Kidney (tissue), 13 donors: ENCODE measurements at regions not wholly inside any gene's neighbourhood (a gene's known extent, or its start where the extent isn't known, plus 50 kb on each side); places are given as distances from the start of the nearest gene placed in this dataset.

Experiments
- DNase-seq, 5 donors: peaks; one replicate each; pipeline ENCODE4 v3.0.0-alpha.2; 2013 to 2020
- FAIRE-seq: peaks from 2 replicates; lab custom pipeline; 2012; peaks lifted over from hg19 to GRCh38; lab: Jason Lieb, UNC
- H3K27ac ChIP-seq, 2 donors: one replicate each; pipeline ENCODE4 v1.7.0; 2013; ENCODE audit warnings: low read depth in 2 of 2, low read length in 2 of 2, inconsistent platforms in 1 of 2
- H3K27me3 ChIP-seq: one replicate; pipeline ENCODE4 v1.7.1; 2013; ENCODE audit warnings: low read length, inconsistent platforms; ENCODE audit not compliant: control insufficient read depth, insufficient read depth
- H3K36me3 ChIP-seq, 3 donors: one replicate each; pipeline versions ENCODE4 v1.7.0 to v1.7.1; 2013; ENCODE audit warnings: low read length in 3 of 3, control low read depth in 1 of 3, inconsistent platforms in 1 of 3; ENCODE audit not compliant: insufficient read depth in 3 of 3, control insufficient read depth in 2 of 3
- H3K4me1 ChIP-seq, 3 donors: one replicate each; pipeline versions ENCODE4 v1.7.0 to v1.7.1; 2013; ENCODE audit warnings: low read length in 3 of 3, inconsistent platforms in 1 of 3, low read depth in 1 of 3; ENCODE audit not compliant: control insufficient read depth in 2 of 3, insufficient read depth in 2 of 3
- H3K4me3 ChIP-seq, 3 donors: one replicate each; pipeline versions ENCODE4 v1.7.0 to v1.8.1; 2013; ENCODE audit warnings: low read length in 3 of 3, control low read depth in 1 of 3, inconsistent platforms in 1 of 3
- H3K9ac ChIP-seq, 3 donors: one replicate each; pipeline versions ENCODE4 v1.7.0 to v1.7.1; 2013; ENCODE audit warnings: low read length in 3 of 3, control low read depth in 1 of 3, inconsistent platforms in 1 of 3
- H3K9me3 ChIP-seq, 3 donors: one replicate each; pipeline versions ENCODE4 v1.7.0 to v1.7.1; 2013; ENCODE audit warnings: low read length in 3 of 3, control low read depth in 1 of 3, inconsistent platforms in 1 of 3; ENCODE audit not compliant: control insufficient read depth in 2 of 3, insufficient read depth in 1 of 3
- CTCF ChIP-seq: IDR thresholded peaks from 3 replicates; pipeline ENCODE4 v1.5.1; 2012; ENCODE audit warnings: mild to moderate bottlenecking, moderate library complexity, borderline replicate concordance; ENCODE audit not compliant: insufficient read depth; ENCODE audit errors: extremely low read depth
- intact Hi-C: fragments of 100-400 bp; cut with DNase I; formaldehyde crosslinking; loops from one replicate; pipeline ENCODE4 v1.11.1; 2022
- donor health status: control.
- donor health status: control.
- donor health status: control.
- donor health status: control.
- donor health status: control.
- donor health status: DM: yes; HTN: yes; CAD: no.
- donor health status: Normal renal cell carcinoma (clear cell type).

- Histone ChIP-seq H3K27ac (no peak overlapping the region), H3K9ac (no peak overlapping the region), H3K27me3 (peaks cover 6% of the 10 kb centered on the region), H3K4me3 (no peak overlapping the region), H3K9me3 (no peaks in the 10 kb centered on the region), H3K4me1 (no peaks in the 10 kb centered on the region), H3K36me3 (no peaks in the 10 kb centered on the region)
- intact Hi-C loops: no loop called here
- DNase-seq (peak in 3 of 5 donors; percentile 17 to 37 (median 32)), FAIRE-seq (no peak)
- TF ChIP-seq CTCF: no peak
Observed at GRCh38 chr2:118763797-118764196, 83.7 kb downstream of the EN1 start.

- TF ChIP-seq CTCF: no peak
- H3K27ac ChIP-seq: no peak overlapping the region
- FAIRE-seq (no peak), DNase-seq (no peak)
- H3K9ac ChIP-seq: no peak overlapping the region
- H3K27me3 ChIP-seq: peaks cover 6% of the 10 kb centered on the region
- H3K9me3 ChIP-seq: no peaks in the 10 kb centered on the region
- H3K4me1 ChIP-seq: no peaks in the 10 kb centered on the region
- no peaks in the 10 kb centered on the region for H3K36me3 ChIP-seq
- intact Hi-C loops: no loop called here
- no peak overlapping the region for H3K4me3 ChIP-seq
Observed at GRCh38 chr2:118762290-118762689, 85.2 kb downstream of the EN1 start.

- DNase-seq (no peak), FAIRE-seq (no peak)
- H3K9me3 ChIP-seq: no peaks in the 10 kb centered on the region
- peaks cover 6% of the 10 kb centered on the region for H3K27me3 ChIP-seq
- no peak overlapping the region for H3K27ac ChIP-seq
- H3K4me3 ChIP-seq: no peak overlapping the region
- H3K36me3 ChIP-seq: no peaks in the 10 kb centered on the region
- no peaks in the 10 kb centered on the region for H3K4me1 ChIP-seq
- no peak for TF ChIP-seq CTCF
- intact Hi-C loops: no loop called here
- H3K9ac ChIP-seq: no peak overlapping the region
Observed at GRCh38 chr2:118761771-118762170, 85.7 kb downstream of the EN1 start.

- no peaks in the 10 kb centered on the region for H3K36me3 ChIP-seq
- H3K9ac ChIP-seq: no peak overlapping the region
- H3K9me3 ChIP-seq: no peaks in the 10 kb centered on the region
- no peaks in the 10 kb centered on the region for H3K27me3 ChIP-seq
- no peak overlapping the region for H3K4me3 ChIP-seq
- intact Hi-C loops: no loop called here
- no peak for DNase-seq
- H3K4me1 ChIP-seq: no peaks in the 10 kb centered on the region
- no peak overlapping the region for H3K27ac ChIP-seq
- no peak for FAIRE-seq
- TF ChIP-seq CTCF: no peak
Observed at GRCh38 chr2:118755901-118756300, 91.5 kb downstream of the EN1 start.
